ENCODE measurements at regions not wholly inside any gene's neighbourhood (a gene's known extent, or its start where the extent isn't known, plus 50 kb on each side); places are given as distances from the start of the nearest gene placed in this dataset.

DNA sequence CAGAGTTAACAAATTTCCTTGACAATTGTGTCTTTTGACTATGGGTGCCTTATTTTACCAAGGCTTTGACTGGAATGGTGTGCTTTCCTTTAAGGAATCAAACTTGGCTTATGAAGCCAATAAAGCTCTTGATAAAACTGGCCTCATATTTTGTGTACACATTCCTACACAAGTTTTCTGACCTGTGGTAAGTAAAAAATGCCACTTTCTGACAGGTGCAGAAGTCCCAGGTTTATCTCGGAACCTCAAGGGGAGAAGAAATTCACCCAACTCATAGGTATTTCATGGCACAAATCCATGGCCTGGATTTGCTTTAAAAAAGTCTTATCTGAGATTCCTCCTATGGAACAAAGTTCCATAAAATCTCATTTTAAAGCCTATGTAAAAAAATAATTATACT is 880.6 kb upstream of the LRATD1 start:
- TF ChIP-seq POLR2A (IDR thresholded peaks at IDR 0.05) = no peak
- TF ChIP-seq, protein P1, sequence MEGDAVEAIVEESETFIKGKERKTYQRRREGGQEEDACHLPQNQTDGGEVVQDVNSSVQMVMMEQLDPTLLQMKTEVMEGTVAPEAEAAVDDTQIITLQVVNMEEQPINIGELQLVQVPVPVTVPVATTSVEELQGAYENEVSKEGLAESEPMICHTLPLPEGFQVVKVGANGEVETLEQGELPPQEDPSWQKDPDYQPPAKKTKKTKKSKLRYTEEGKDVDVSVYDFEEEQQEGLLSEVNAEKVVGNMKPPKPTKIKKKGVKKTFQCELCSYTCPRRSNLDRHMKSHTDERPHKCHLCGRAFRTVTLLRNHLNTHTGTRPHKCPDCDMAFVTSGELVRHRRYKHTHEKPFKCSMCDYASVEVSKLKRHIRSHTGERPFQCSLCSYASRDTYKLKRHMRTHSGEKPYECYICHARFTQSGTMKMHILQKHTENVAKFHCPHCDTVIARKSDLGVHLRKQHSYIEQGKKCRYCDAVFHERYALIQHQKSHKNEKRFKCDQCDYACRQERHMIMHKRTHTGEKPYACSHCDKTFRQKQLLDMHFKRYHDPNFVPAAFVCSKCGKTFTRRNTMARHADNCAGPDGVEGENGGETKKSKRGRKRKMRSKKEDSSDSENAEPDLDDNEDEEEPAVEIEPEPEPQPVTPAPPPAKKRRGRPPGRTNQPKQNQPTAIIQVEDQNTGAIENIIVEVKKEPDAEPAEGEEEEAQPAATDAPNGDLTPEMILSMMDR (IDR thresholded peaks at IDR 0.05) = no peak

All from testis (tissue), 2 donors.